ENCODE measurements at regions not wholly inside any gene's neighbourhood (a gene's known extent, or its start where the extent isn't known, plus 50 kb on each side); places are given as distances from the start of the nearest gene placed in this dataset.

DNA sequence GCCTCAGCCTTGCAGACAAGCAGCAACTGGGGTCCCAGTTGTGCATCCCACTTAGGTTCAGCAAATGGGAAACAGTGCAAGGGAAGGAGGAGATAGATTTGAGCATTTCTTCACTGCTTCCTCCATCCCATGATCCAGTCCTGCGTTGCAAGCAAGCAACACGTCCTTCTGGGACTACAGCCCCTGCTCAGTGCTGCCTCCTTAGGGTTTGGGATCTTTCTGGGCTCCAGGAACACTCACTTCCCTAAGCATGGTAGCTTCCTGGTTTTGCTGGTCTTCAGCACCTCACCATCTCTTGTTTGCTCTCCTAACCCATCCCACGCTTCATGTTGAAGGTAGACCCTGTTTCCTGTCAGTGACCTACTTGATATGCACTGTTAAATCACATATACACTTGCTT is 444.7 kb downstream of the MED10 start:
- H3K27ac ChIP-seq (ENCODE audit: insufficient read depth, low read depth, low read length) = no peak overlapping the region
- H2AFZ ChIP-seq (ENCODE audit: low read depth, low read length) = no peak overlapping the region
- H3K79me2 ChIP-seq (ENCODE audit: control insufficient read depth, insufficient read depth, low read length) = no peaks in the 10 kb centered on the region
- H3K9ac ChIP-seq (replicated peaks; ENCODE audit: extremely low read depth, insufficient read depth, low read length) = no peak overlapping the region
- no peaks in the 10 kb centered on the region for H4K20me1 ChIP-seq (replicated peaks; ENCODE audit: control insufficient read depth, extremely low read depth, insufficient read depth, low read length)
- no peaks in the 10 kb centered on the region for H3K27me3 ChIP-seq (ENCODE audit: control insufficient read depth in 2 of 2, insufficient read depth in 2 of 2, low read length in 2 of 2)
- TF ChIP-seq EZH2 (IDR thresholded peaks at IDR 0.05; ENCODE audit: borderline replicate concordance, low read depth, low read length, severe bottlenecking) = no peak
- TF ChIP-seq, protein P1, sequence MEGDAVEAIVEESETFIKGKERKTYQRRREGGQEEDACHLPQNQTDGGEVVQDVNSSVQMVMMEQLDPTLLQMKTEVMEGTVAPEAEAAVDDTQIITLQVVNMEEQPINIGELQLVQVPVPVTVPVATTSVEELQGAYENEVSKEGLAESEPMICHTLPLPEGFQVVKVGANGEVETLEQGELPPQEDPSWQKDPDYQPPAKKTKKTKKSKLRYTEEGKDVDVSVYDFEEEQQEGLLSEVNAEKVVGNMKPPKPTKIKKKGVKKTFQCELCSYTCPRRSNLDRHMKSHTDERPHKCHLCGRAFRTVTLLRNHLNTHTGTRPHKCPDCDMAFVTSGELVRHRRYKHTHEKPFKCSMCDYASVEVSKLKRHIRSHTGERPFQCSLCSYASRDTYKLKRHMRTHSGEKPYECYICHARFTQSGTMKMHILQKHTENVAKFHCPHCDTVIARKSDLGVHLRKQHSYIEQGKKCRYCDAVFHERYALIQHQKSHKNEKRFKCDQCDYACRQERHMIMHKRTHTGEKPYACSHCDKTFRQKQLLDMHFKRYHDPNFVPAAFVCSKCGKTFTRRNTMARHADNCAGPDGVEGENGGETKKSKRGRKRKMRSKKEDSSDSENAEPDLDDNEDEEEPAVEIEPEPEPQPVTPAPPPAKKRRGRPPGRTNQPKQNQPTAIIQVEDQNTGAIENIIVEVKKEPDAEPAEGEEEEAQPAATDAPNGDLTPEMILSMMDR (IDR thresholded peaks at IDR 0.05; ENCODE audit: extremely low read depth in 1 of 2, insufficient read depth in 1 of 2, low read depth in 1 of 2, low read length in 2 of 2) = no peak
- TF ChIP-seq POLR2AphosphoS5 (IDR thresholded peaks at IDR 0.05; ENCODE audit: insufficient read depth, low read depth, low read length) = no peak
- TF ChIP-seq FOS (IDR thresholded peaks at IDR 0.05; ENCODE audit: borderline replicate concordance, insufficient read depth, low read length) = no peak
- no peak for TF ChIP-seq MYC (IDR thresholded peaks at IDR 0.05; ENCODE audit: low read depth, low read length)
- no peak for TF ChIP-seq GATA2 (IDR thresholded peaks at IDR 0.05; ENCODE audit: insufficient read depth, insufficient read length, low read depth, low read length)
- TF ChIP-seq POLR2A (IDR thresholded peaks at IDR 0.05; ENCODE audit: low read depth, low read length) = no peak
- TF ChIP-seq, protein P2, sequence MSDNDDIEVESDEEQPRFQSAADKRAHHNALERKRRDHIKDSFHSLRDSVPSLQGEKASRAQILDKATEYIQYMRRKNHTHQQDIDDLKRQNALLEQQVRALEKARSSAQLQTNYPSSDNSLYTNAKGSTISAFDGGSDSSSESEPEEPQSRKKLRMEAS (IDR thresholded peaks at IDR 0.05; ENCODE audit: insufficient read depth, insufficient read length) = no peak
- no peak for TF ChIP-seq JUN (IDR thresholded peaks at IDR 0.05; ENCODE audit: borderline replicate concordance, insufficient read depth, insufficient read length, low read depth)
- POLR2A ChIA-PET = no interaction called here
- dilution Hi-C loops (cut with MboI; ENCODE audit: extremely low pct_ligation_motif_present, low sequenced_read_pairs) = no loop called here
- no peaks in the 10 kb centered on the region for H3K36me3 ChIP-seq (ENCODE audit: control insufficient read depth in 2 of 2, extremely low read depth in 1 of 2, insufficient read depth in 2 of 2, low read length in 2 of 2)
- FAIRE-seq = no peak
- no peak overlapping the region for H3K4me2 ChIP-seq (ENCODE audit: insufficient read depth, low read length)
- H3K4me1 ChIP-seq (ENCODE audit: control insufficient read depth, extremely low read depth, insufficient read depth, low read length) = no peaks in the 10 kb centered on the region
- DNase-seq (ENCODE audit: low read depth, low spot score) = no peak
- intact Hi-C loops (cut with micrococcal nuclease) = no loop called here
- peaks cover 8% of the 10 kb centered on the region for H3K9me3 ChIP-seq (replicated peaks; ENCODE audit: control insufficient read depth, insufficient read depth, low read length)
- H3K4me3 ChIP-seq (replicated peaks in 1 of 3; ENCODE audit: insufficient read depth in 1 of 3, low read depth in 1 of 3, low read length in 3 of 3) = no peak overlapping the region
- CTCF ChIA-PET = no interaction called here
- no peaks in the 10 kb centered on the region for H3K9me1 ChIP-seq (replicated peaks; ENCODE audit: control insufficient read depth, extremely low read depth, insufficient read depth, low read length)
- BruUV-seq (replicated peaks) = no TSS peak
